NB4 (cell line): ENCODE measurements at regions not wholly inside any gene's neighbourhood (a gene's known extent, or its start where the extent isn't known, plus 50 kb on each side); places are given as distances from the start of the nearest gene placed in this dataset.

Experiments
- DNase-seq: peaks from one replicate; pipeline ENCODE4 v3.0.0; 2010; ENCODE audit warnings: low read depth
- H3K4me3 ChIP-seq: one replicate; pipeline ENCODE4 v1.5.1; 2011; ENCODE audit warnings: mild to moderate bottlenecking, low read depth, low read length, moderate library complexity
- MYC ChIP-seq: IDR thresholded peaks from 2 replicates; pipeline ENCODE4 v1.6.1; 2011; ENCODE audit warnings: low read depth, low read length
- POLR2A ChIP-seq: IDR thresholded peaks from 2 replicates; pipeline ENCODE4 v1.6.1; 2011; ENCODE audit warnings: mild to moderate bottlenecking; ENCODE audit not compliant: insufficient read length; ENCODE audit errors: extremely low read depth
- TF ChIP-seq, protein P1 (sequence below): IDR thresholded peaks from one replicate; pipeline ENCODE4 v1.5.1; 2012; ENCODE audit warnings: low read depth, low read length
- TF ChIP-seq, protein P2 (sequence below): IDR thresholded peaks from 2 replicates; pipeline ENCODE4 v1.6.1; 2011; ENCODE audit warnings: low read depth, low read length

DNA sequence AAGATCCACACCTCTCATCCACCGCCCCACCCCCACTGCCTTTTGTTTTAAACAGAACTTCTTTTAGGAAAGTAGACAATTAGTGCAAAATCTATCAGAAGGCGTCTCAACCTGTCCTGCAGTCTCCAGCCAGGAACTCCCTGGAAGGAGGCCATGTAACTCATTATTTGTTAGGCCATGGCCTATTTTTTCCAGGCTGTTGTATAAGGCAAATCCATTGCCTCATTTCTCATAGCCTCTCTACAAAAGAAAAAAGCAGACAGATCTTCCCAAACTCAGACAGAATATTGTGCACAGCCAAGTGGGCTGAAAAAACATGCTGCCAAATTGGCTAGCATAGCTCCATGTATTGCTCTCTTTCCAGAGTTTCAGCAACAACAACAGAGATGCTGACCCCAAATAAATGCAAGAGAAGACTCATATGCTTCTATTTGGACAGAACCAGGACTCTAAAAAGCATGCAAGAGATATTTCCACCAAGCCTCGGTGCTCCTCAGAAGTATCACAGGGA, 770.7 kb upstream of the CXADR start:
- DNase-seq = no peak
- no peak overlapping the region for H3K4me3 ChIP-seq
- TF ChIP-seq POLR2A (no peak), MYC (no peak)
- TF ChIP-seq, protein P1, sequence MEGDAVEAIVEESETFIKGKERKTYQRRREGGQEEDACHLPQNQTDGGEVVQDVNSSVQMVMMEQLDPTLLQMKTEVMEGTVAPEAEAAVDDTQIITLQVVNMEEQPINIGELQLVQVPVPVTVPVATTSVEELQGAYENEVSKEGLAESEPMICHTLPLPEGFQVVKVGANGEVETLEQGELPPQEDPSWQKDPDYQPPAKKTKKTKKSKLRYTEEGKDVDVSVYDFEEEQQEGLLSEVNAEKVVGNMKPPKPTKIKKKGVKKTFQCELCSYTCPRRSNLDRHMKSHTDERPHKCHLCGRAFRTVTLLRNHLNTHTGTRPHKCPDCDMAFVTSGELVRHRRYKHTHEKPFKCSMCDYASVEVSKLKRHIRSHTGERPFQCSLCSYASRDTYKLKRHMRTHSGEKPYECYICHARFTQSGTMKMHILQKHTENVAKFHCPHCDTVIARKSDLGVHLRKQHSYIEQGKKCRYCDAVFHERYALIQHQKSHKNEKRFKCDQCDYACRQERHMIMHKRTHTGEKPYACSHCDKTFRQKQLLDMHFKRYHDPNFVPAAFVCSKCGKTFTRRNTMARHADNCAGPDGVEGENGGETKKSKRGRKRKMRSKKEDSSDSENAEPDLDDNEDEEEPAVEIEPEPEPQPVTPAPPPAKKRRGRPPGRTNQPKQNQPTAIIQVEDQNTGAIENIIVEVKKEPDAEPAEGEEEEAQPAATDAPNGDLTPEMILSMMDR = no peak
- TF ChIP-seq, protein P2, sequence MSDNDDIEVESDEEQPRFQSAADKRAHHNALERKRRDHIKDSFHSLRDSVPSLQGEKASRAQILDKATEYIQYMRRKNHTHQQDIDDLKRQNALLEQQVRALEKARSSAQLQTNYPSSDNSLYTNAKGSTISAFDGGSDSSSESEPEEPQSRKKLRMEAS = no peak

DNA sequence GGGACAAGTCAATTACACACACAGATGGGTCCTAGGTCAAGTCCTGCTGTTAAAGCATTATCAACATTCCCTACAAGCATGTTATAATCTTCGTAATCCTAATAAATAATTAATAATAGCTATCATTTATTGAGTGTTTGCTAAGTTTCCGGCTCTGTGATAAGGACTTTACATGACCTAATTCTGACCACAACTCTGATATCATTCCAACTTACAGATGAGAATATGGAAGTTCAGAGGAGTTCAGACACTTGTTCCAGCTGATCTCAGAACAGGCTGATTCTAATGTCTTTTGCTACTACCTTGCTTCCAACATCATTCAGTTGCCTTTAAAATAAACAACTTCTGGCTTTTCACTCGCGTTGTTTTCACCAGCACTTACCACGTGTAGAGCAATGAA, 770.1 kb upstream of the CXADR start:
- no peak for DNase-seq
- H3K4me3 ChIP-seq = no peak overlapping the region
- no peak for TF ChIP-seq POLR2A

DNA sequence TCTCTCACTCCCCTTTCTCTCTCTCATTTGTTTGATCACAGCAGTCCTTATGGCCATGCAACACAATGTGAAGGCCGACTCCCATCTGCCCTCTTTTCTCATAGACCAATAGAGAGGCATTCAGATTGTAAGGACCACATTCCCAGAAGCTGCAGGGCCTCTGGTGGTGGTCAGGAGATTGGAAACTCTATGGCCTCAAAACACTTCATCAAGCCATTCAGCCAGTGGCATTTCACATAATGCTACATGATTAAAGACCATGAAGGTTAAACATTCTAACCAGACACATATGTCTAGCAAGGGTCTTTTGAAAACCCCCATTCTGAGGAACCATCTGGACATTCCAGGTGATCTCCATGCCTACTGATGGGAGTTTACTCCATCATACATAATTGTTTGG, 769.5 kb upstream of the CXADR start:
- H3K4me3 ChIP-seq = no peak overlapping the region
- no peak for DNase-seq
- TF ChIP-seq, protein P1 = no peak
- no peak for TF ChIP-seq POLR2A
- TF ChIP-seq, protein P2 = no peak
- no peak for TF ChIP-seq MYC

GRCh38 chr21:16750926-16751325, 761.9 kb upstream of the CXADR start:
- no peak for DNase-seq
- no peak overlapping the region for H3K4me3 ChIP-seq
- TF ChIP-seq MYC = no peak
- TF ChIP-seq, protein P2 = no peak

GRCh38 chr21:16751695-16752474, 761.0 kb upstream of the CXADR start:
- DNase-seq = no peak
- TF ChIP-seq POLR2A (no peak), MYC (no peak)
- TF ChIP-seq, protein P1 = no peak
- TF ChIP-seq, protein P2 = no peak
- no peak overlapping the region for H3K4me3 ChIP-seq

- TF ChIP-seq, protein P2 = no peak
- no peak for TF ChIP-seq POLR2A
- TF ChIP-seq MYC = no peak
- TF ChIP-seq, protein P1 = no peak
- no peak for DNase-seq
Observed at GRCh38 chr21:16752475-16752857, 760.4 kb upstream of the CXADR start.

GRCh38 chr21:16755061-16755460, 757.8 kb upstream of the CXADR start:
- TF ChIP-seq POLR2A (no peak), MYC (no peak)
- TF ChIP-seq, protein P1 = no peak
- TF ChIP-seq, protein P2 = no peak
- no peak for DNase-seq
- no peak overlapping the region for H3K4me3 ChIP-seq

More at GRCh38 chr21:16752475-16752857, 760.4 kb upstream of the CXADR start:
- no peak overlapping the region for H3K4me3 ChIP-seq
